A549 (cell line): ENCODE measurements at regions not wholly inside any gene's neighbourhood (a gene's known extent, or its start where the extent isn't known, plus 50 kb on each side); places are given as distances from the start of the nearest gene placed in this dataset.

Source experiments
- CEBPB ChIP-seq, 2 experiments: fragments of >200 bp in 1 of 2; sonication (Bioruptor Twin) in 1 of 2; formaldehyde crosslinking in 1 of 2; IDR thresholded peaks; 2 replicates each; pipeline ENCODE4 v1.6.1; 2012 to 2016
- CHD2 ChIP-seq: fragments of 150-350 bp; IDR thresholded peaks from 2 replicates; pipeline ENCODE4 v1.6.1; 2014; ENCODE audit warnings: low read length; ENCODE audit not compliant: partially characterized antibody
- EHMT2 ChIP-seq: fragments of 200-600 bp; sonication (generic); IDR thresholded peaks from 2 replicates; pipeline ENCODE4 v1.6.1; 2016; ENCODE audit warnings: antibody characterized with exemption, low read depth, mild to moderate bottlenecking, moderate library complexity
- FOSB ChIP-seq: fragments of 250-450 bp; sonication (Bioruptor Pico); IDR thresholded peaks from 2 replicates; pipeline ENCODE4 v1.5.0; 2020; ENCODE audit warnings: mild to moderate bottlenecking, moderate library complexity
- HDAC2 ChIP-seq: fragments of 200-600 bp; sonication (generic); IDR thresholded peaks from 2 replicates; pipeline ENCODE4 v1.6.1; 2016
- KDM1A ChIP-seq: fragments of 200-600 bp; sonication (generic); IDR thresholded peaks from 2 replicates; pipeline ENCODE4 v1.6.1; 2016; ENCODE audit warnings: low read depth, mild to moderate bottlenecking
- PHF8 ChIP-seq: fragments of 200-600 bp; sonication (generic); IDR thresholded peaks from 2 replicates; pipeline ENCODE4 v1.6.1; 2016; ENCODE audit warnings: low read depth, mild to moderate bottlenecking, antibody characterized with exemption, moderate library complexity, borderline replicate concordance
- POLR2A ChIP-seq: IDR thresholded peaks from 2 replicates; pipeline ENCODE4 v1.6.1; 2012; ENCODE audit warnings: mild to moderate bottlenecking, low read length
- POLR2AphosphoS2 ChIP-seq: conservative IDR thresholded peaks from 2 replicates; pipeline ENCODE4 v1.6.1; 2012; ENCODE audit warnings: low read length, improper control_type of control experiment, inconsistent platforms
- RAD21 ChIP-seq, 2 experiments: fragments of >200 bp in 1 of 2; sonication (Bioruptor Twin) in 1 of 2; formaldehyde crosslinking in 1 of 2; IDR thresholded peaks in 1 of 2; conservative IDR thresholded peaks in 1 of 2; 2 replicates in 1 of 2; 3 replicates in 1 of 2; pipeline ENCODE4 v1.6.1; 2012 to 2018; ENCODE audit warnings: inconsistent platforms in 1 of 2
- RFX5 ChIP-seq: fragments of 450-650 bp; IDR thresholded peaks from 2 replicates; pipeline ENCODE4 v1.7.1; 2014; ENCODE audit warnings: antibody characterized with exemption, mild to moderate bottlenecking, moderate library complexity
- TF ChIP-seq, protein P1 (sequence below): IDR thresholded peaks from 2 replicates; pipeline ENCODE4 v1.6.1; 2012
- TF ChIP-seq, protein P2 (sequence below): fragments of >200 bp; sonication (Bioruptor Twin); formaldehyde crosslinking; IDR thresholded peaks from 3 replicates; pipeline ENCODE4 v1.5.1; 2016

DNA sequence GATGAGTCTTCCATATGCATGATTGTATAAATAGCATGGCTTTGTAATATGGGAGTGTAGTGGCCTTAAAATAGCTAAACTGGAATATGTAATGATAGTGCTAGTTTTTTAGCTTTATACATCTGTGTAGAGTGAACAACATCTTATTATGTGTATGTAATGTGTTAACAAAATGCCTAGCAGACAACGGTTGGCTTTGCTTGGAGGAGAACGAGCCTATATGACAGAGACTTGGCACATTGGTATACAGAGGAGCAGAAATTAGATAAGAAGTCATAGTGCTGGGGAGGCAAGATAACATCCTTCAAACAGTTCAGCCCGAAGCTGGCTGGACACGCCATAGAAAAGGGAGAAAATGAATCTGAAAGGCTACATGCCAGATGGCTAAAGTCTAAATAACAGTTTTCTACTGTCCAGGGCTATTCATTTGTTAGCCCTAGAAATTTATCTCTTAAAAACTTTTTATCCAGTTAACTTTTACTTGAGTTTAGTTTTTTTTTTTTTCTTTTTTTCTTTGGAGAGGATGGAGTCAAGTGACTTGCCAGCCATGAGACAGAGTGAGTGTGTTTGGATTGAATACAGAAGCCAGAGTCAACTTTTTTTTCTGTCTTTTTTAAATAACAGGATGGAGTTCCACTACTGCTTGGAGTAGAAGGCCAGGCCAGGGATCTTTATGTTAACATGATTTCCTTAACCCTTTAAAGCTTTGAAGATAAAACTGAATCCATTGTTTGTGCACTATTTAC, 214.4 kb upstream of the ACTBL2 start:
- TF ChIP-seq RFX5 (no peak), KDM1A (no peak), CEBPB (IDR thresholded peaks at IDR 0.05) (no peak), CHD2 (no peak), RAD21 (conservative IDR thresholded peaks at IDR 0.05 in 1 of 2, IDR thresholded peaks at IDR 0.05 in 1 of 2) (no peak), POLR2AphosphoS2 (no peak), PHF8 (no peak), POLR2A (no peak), EHMT2 (no peak), FOSB (CRISPR knock-in tag) (no peak), HDAC2 (no peak)
- TF ChIP-seq, protein P1, sequence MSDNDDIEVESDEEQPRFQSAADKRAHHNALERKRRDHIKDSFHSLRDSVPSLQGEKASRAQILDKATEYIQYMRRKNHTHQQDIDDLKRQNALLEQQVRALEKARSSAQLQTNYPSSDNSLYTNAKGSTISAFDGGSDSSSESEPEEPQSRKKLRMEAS = no peak
- TF ChIP-seq, protein P2, sequence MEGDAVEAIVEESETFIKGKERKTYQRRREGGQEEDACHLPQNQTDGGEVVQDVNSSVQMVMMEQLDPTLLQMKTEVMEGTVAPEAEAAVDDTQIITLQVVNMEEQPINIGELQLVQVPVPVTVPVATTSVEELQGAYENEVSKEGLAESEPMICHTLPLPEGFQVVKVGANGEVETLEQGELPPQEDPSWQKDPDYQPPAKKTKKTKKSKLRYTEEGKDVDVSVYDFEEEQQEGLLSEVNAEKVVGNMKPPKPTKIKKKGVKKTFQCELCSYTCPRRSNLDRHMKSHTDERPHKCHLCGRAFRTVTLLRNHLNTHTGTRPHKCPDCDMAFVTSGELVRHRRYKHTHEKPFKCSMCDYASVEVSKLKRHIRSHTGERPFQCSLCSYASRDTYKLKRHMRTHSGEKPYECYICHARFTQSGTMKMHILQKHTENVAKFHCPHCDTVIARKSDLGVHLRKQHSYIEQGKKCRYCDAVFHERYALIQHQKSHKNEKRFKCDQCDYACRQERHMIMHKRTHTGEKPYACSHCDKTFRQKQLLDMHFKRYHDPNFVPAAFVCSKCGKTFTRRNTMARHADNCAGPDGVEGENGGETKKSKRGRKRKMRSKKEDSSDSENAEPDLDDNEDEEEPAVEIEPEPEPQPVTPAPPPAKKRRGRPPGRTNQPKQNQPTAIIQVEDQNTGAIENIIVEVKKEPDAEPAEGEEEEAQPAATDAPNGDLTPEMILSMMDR = no peak
